ENCODE measurements at regions not wholly inside any gene's neighbourhood (a gene's known extent, or its start where the extent isn't known, plus 50 kb on each side); places are given as distances from the start of the nearest gene placed in this dataset.

- TF ChIP-seq POLR2AphosphoS5 (IDR thresholded peaks at IDR 0.05; ENCODE audit: low read depth, low read length) (no peak), SIN3A (IDR thresholded peaks at IDR 0.05; ENCODE audit: borderline replicate concordance, insufficient read depth, low read length) (no peak)
Measured at GRCh38 chr3:23128655-23129054, 74.5 kb upstream of the UBE2E2 start.
